ENCODE measurements at regions not wholly inside any gene's neighbourhood (a gene's known extent, or its start where the extent isn't known, plus 50 kb on each side); places are given as distances from the start of the nearest gene placed in this dataset.

GRCh38 chr2:63667132-63667700 lies 78.5 kb downstream of the MDH1 start:
- Histone ChIP-seq H3K27ac (ENCODE audit: low read length in 2 of 2) (no peak overlapping the region), H3K9ac (ENCODE audit: low read length) (no peak overlapping the region), H2AFZ (ENCODE audit: insufficient read depth, low read depth, low read length, poor library complexity, severe bottlenecking) (no peak overlapping the region), H3K27me3 (replicated peaks in 1 of 4; ENCODE audit: control extremely low read depth in 1 of 4, control insufficient read depth in 3 of 4, insufficient read depth in 4 of 4, low read length in 3 of 4) (no peaks in the 10 kb centered on the region), H3K79me2 (ENCODE audit: control insufficient read depth, insufficient read depth, low read length) (no peaks in the 10 kb centered on the region), H4K20me1 (ENCODE audit: control insufficient read depth, insufficient read depth, low read length, poor library complexity, severe bottlenecking) (no peaks in the 10 kb centered on the region), H3K4me2 (replicated peaks; ENCODE audit: low read depth, low read length, poor library complexity, severe bottlenecking) (no peak overlapping the region), H3K4me1 (ENCODE audit: control insufficient read depth in 2 of 2, insufficient read depth in 2 of 2, low read length in 2 of 2) (no peaks in the 10 kb centered on the region), H3K9me3 (ENCODE audit: control extremely low read depth in 1 of 3, control insufficient read depth in 2 of 3, insufficient read depth in 1 of 3, low read length in 2 of 3) (no peaks in the 10 kb centered on the region), H3K4me3 (ENCODE audit: control extremely low read depth in 1 of 5, extremely low read depth in 1 of 5, insufficient read depth in 1 of 5, low read depth in 2 of 5, low read length in 4 of 5) (no peak overlapping the region), H3K36me3 (replicated peaks in 1 of 2; ENCODE audit: control extremely low read depth in 1 of 2, control insufficient read depth in 1 of 2, extremely low read depth in 1 of 2, insufficient read depth in 2 of 2, low read length in 1 of 2) (no peaks in the 10 kb centered on the region)
- H3K9me3 Mint-ChIP-seq (ENCODE audit: insufficient read depth) = no peaks in the 10 kb centered on the region
- DNase-seq (no peak), ATAC-seq (ENCODE audit: low read depth) (no peak)
- no peak for TF ChIP-seq CTCF (IDR thresholded peaks at IDR 0.05)
- no peak for TF ChIP-seq EZH2 (IDR thresholded peaks at IDR 0.05; ENCODE audit: borderline replicate concordance, insufficient read depth, low read depth, low read length, poor library complexity, severe bottlenecking)
- no peak overlapping the region for H3K4me3 Mint-ChIP-seq
- CTCF ChIA-PET = no interaction called here
- intact Hi-C loops (cut with micrococcal nuclease) = no loop called here
- H3K4me1 Mint-ChIP-seq = no peaks in the 10 kb centered on the region
- peaks cover 38% of the 10 kb centered on the region for H3K27me3 Mint-ChIP-seq
- no peak overlapping the region for H3K27ac Mint-ChIP-seq
- 80% methylated on average over 1 of the region's 3 CpGs for WGBS (ENCODE audit: insufficient coverage)
- POLR2A ChIA-PET = no interaction called here

GRCh38 chr2:63668000-63668399 lies 79.2 kb downstream of the MDH1 start:
- no CpG with 5 or more reads among the region's 1 CpG for WGBS (ENCODE audit: insufficient coverage)
- Histone ChIP-seq H3K9me3 (ENCODE audit: control extremely low read depth in 1 of 3, control insufficient read depth in 2 of 3, insufficient read depth in 1 of 3, low read length in 2 of 3) (no peaks in the 10 kb centered on the region), H2AFZ (ENCODE audit: insufficient read depth, low read depth, low read length, poor library complexity, severe bottlenecking) (no peak overlapping the region), H3K79me2 (ENCODE audit: control insufficient read depth, insufficient read depth, low read length) (no peaks in the 10 kb centered on the region), H3K36me3 (replicated peaks in 1 of 2; ENCODE audit: control extremely low read depth in 1 of 2, control insufficient read depth in 1 of 2, extremely low read depth in 1 of 2, insufficient read depth in 2 of 2, low read length in 1 of 2) (no peaks in the 10 kb centered on the region), H3K27ac (ENCODE audit: low read length in 2 of 2) (no peak overlapping the region), H4K20me1 (ENCODE audit: control insufficient read depth, insufficient read depth, low read length, poor library complexity, severe bottlenecking) (no peaks in the 10 kb centered on the region), H3K4me3 (ENCODE audit: control extremely low read depth in 1 of 5, extremely low read depth in 1 of 5, insufficient read depth in 1 of 5, low read depth in 2 of 5, low read length in 4 of 5) (no peak overlapping the region), H3K27me3 (replicated peaks in 1 of 4; ENCODE audit: control extremely low read depth in 1 of 4, control insufficient read depth in 3 of 4, insufficient read depth in 4 of 4, low read length in 3 of 4) (no peaks in the 10 kb centered on the region), H3K4me1 (ENCODE audit: control insufficient read depth in 2 of 2, insufficient read depth in 2 of 2, low read length in 2 of 2) (no peaks in the 10 kb centered on the region), H3K9ac (ENCODE audit: low read length) (no peak overlapping the region), H3K4me2 (replicated peaks; ENCODE audit: low read depth, low read length, poor library complexity, severe bottlenecking) (no peak overlapping the region)
- Mint-ChIP-seq H3K27me3 (peaks cover 38% of the 10 kb centered on the region), H3K27ac (no peak overlapping the region), H3K4me1 (no peaks in the 10 kb centered on the region), H3K4me3 (no peak overlapping the region), H3K9me3 (ENCODE audit: insufficient read depth) (no peaks in the 10 kb centered on the region)
- no peak for DNase-seq
- TF ChIP-seq EZH2 (IDR thresholded peaks at IDR 0.05; ENCODE audit: borderline replicate concordance, insufficient read depth, low read depth, low read length, poor library complexity, severe bottlenecking) = no peak
- no peak for TF ChIP-seq CTCF (IDR thresholded peaks at IDR 0.05)
- POLR2A ChIA-PET = no interaction called here
- ATAC-seq (ENCODE audit: low read depth) = no peak
- CTCF ChIA-PET = no interaction called here
- intact Hi-C loops (cut with micrococcal nuclease) = no loop called here

Measured in B cell (primary cell).